Hindlimb muscle (tissue), 1 donor: ENCODE measurements at regions not wholly inside any gene's neighbourhood (a gene's known extent, or its start where the extent isn't known, plus 50 kb on each side); places are given as distances from the start of the nearest gene placed in this dataset.

Source experiments
- DNase-seq: peaks from one replicate; pipeline ENCODE4 v3.0.0-alpha.2; 2013

GRCh38 chr6:104305206-104305605 lies 554.5 kb downstream of the HACE1 start:
- no peak for DNase-seq

- DNase-seq: no peak
These were observed 557.8 kb downstream of the HACE1 start for GRCh38 chr6:104301951-104302350.

DNA sequence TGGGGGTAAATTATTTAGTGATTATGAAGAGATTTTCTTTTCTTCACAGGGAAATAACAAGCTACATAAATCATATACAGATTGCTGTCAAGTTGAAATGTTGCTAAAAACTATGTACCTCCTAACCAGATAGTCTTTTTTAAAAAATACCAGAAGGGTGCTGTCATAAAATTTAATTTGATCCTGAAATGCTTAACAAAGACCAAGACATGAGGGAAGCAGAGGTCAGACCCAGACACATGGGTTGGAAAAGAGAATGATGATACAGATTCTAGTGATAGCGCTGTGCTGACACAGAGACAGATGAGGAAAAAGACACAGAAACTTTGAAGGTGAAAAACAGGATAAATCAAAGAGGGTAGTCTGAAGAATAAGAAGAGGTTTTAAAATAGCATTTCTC lies 573.1 kb downstream of the HACE1 start:
- DNase-seq: no peak

GRCh38 chr6:104284872-104285271 lies 574.8 kb downstream of the HACE1 start:
- no peak for DNase-seq

GRCh38 chr6:104282581-104282980 lies 577.1 kb downstream of the HACE1 start:
- DNase-seq: no peak

GRCh38 chr6:104281370-104281769 lies 578.3 kb downstream of the HACE1 start:
- DNase-seq: no peak

DNA sequence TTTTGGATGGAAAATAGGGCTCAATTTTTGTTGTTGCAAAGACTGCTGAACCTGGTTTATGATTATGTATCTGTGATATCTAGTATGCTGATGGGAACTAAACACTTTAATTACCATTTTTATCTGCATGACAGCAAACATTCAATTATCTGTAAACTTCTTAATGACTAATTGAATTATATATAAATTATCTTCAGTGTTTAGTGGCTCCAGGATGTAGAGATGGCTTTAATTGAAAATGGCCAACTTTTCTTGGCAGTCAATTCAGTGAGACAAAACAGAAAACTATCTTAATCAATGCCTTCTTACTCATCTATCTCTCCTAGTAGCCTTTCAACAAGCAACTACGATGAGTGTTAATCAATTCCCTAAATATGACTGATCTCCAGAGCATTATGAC lies 591.3 kb downstream of the HACE1 start:
- DNase-seq: no peak

DNA sequence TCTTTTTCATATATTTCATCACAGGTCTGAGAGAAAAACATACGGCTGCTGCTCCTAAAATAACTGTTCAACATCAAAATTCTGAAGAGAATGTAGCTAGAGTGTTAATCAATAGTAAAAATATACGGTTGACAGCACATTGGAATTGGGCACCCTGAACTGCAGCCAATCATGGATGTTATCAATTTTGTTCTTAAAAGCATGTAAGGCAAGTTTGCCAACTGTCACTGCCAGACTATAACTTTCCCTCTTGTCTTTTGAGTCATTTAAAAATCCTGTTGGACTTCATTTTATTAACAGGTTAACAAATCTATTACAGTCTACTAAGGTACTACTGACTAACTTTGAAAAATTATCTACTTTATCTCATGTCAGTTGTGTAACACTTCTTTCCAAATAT lies 592.8 kb downstream of the HACE1 start:
- DNase-seq: no peak

- DNase-seq: no peak
These were observed 603.1 kb downstream of the HACE1 start for GRCh38 chr6:104256646-104257045.

DNA sequence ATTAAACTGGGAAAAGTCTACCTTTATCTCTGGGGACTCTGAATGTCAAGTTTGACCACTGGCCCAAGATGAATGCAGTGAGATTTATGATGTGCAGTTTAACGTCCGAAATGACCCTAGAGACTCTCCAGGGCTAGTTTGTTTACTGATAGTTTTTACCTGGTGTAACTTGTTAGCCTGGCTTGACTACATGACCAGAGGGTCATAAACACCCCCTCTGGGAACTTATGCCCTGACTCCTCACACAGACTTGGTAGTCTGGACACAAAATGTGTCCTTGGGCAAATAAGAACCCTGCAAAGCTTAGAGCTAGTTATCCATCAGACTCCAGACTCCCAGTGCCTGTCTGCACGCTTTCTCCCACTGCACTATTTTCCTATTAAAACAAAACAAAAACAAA lies 606.5 kb downstream of the HACE1 start:
- no peak for DNase-seq

GRCh38 chr6:104252276-104252675 lies 607.4 kb downstream of the HACE1 start:
- no peak for DNase-seq

GRCh38 chr6:104251651-104252050 lies 608.1 kb downstream of the HACE1 start:
- DNase-seq: no peak

DNA sequence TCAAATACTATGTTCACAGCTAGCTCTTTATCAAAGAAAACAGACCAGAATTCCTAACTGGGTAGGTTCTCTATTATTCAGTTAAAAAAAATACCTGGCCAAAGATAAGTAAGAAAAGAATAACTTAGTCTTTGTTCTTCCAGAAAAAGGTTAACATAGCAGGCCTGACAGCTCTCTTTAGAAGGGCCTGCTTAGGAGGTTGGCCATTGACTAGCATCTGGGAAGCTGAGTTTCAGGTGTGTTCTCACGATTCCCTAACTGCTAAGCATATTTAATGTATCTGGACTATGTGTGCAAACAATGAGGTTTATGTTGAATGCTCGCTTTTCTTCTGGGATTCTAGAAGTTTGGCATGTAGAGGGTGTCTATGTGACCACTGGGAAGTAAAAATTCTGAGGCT lies 618.9 kb downstream of the HACE1 start:
- DNase-seq: no peak

DNA sequence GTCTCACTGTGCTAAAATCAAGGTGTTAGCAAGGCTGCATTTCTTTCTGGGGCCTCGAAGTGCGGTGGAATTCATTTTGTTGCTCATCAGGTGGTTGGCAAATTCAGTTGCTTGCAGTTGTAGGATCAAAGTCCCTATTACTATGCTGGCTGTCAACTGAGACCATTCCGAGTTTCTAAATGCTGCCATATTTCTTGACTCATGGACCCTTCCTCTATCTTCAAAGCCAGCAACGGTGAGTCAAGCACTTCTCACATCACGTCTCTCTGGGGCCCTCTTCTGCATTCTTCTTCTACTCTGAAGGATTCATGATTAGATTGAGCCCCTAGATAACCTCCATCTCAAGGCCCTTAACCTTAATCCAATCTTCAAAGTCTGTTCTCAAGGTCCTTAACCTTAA lies 619.7 kb downstream of the HACE1 start:
- DNase-seq: no peak

DNA sequence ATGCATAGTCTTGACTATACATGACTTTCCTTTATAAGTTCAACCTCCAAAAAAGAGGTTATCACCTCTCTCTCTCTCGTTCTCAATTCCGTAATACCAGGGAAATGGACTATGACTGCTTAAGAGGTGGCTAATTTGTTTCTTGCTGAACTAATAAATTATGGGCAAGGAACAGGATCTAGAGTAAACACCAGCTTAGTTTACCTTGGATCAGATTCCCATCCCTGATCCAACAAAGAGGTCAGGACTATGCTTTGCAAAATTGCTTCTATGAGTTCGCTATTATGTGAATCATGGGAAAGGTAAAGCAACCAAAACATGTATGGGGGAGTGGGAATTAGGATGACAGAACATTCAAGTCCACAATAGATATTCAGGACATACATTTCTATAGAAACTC lies 630.7 kb downstream of the HACE1 start:
- no peak for DNase-seq

DNA sequence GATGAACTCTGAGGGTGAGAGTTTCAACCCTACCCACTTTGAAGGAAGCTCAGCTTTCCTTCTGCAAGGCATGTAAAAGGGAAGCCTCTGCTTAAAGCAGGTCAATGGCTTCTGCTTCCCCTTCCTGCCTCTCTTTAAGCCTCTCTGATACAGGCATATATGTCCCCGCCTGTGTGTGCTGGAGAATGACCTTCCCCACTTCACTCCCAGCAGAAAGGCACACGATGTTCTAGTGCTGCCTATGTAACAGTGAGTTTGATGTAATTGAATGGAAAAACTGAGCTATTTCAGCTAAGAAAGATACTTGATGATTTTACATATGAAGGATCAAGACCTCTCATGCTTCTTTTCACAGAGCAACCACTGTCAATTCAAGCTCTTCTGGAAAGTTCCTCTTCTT lies 632.2 kb downstream of the HACE1 start:
- no peak for DNase-seq

DNA sequence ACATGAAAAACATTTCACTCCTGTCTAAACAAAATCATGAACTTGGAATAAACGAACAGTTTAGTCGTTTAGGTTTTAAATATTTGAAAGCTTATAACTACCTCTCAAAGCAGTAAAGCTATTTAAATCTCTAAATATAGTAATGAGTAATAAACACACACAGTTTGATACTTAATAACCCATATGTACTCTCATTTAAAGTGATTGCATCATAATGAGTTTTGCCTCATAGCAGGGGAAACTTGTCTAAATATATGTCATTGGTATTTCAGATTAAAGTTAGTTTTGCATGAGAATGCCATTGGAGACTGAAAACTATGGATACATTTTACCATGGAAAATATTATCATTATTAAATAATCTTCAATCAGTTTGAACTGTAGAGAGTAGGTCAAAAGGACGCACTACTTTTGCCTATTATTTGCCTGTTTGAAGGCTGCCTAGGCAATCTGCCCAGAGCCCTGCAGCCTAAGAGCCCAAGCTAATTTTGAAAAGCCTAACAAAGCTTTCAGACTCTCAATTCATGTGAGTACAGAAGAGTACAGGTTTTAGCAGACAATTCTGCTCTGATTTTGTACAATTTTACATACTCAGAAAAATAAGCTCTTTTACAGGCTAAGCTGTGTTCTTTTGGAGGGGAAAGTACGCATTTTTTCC lies 632.8 kb downstream of the HACE1 start:
- no peak for DNase-seq

DNA sequence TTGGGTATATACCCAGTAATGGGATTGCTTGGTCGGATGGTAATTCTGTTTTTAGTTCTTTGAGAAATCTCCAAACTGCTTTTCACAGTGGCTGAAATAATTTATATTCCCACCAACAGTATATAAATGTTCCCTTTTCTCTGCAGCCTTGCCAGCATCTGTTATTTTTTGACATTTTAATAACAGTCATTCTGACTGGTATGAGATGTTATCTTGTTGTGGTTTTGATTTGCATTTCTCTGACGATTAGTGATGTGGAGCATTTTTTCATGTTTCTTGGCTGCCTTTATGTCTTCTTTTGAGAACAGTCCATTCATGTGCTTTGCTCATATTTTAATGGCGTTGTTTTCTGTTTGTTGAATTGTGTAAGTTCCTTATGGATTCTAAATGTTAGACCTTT lies 641.6 kb downstream of the HACE1 start:
- no peak for DNase-seq

DNA sequence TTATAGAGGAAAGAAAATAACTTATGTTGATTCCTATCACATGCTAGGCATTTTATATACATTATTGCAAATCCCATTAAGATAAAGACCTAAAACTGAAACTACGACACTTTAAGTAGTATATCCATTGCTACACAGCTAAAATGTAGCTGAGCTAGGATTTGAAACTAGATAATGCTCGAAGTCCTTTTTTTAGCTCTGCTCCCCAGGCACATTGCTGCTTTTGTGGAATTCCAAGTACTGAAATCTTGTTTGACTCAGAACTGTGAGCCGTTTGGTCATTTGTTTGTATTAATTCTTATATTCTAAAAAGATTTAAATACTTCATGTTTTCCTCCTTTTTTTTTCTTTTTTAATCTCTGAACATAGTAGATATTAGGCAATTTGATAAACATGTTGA lies 644.8 kb downstream of the HACE1 start:
- DNase-seq: peak; percentile 17

DNA sequence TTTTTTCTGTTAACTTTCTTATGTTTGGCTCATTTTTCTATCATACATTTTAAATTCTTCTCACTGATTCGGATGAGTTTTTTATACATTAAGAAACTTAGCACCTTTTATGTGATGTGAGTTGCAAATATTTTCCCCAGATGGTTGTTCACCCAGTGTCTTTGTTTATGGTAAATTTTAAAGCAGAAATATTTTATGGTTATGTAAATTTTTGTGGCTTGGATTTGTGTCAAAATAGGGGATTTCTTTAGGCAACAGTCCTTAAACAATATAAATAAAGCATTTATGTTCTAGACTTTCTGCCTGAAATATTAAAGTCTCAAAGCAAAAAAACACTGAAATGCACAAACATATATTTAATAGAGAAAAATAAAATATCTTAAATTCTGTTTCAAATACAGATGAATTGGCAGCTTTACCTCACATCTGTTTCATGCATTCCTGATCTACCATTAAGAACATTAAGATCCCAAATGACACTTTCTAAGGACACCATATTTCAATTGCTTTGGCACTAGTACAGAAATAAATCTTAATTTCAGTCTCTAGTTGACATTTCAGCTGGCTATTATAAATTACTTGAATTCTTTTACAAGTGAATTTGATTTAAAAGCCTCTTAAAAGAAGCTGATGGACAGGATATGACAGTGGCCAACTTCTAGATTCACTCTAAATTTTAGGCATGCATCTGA lies 646.6 kb downstream of the HACE1 start:
- no peak for DNase-seq

DNA sequence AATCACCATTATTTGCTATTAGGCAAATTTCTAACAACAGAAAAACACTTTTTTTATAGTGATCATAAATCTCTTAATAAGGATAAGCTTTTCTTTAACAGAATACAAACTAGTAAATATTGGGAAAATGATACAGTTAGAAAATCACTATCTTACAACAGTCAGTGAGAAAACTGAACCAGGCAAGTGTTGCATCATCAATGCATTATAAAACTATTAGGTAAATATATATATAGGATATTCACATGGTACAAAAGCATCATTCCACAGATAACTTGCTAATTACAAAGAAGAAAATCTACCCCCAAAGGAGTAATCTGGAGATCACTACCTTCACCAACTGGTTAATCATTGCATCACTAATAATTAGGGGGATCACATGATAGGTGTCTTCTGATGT lies 652.1 kb downstream of the HACE1 start:
- no peak for DNase-seq

- DNase-seq: no peak
These were observed 658.2 kb downstream of the HACE1 start for GRCh38 chr6:104201557-104201956.

- no peak for DNase-seq
These were observed 672.1 kb downstream of the HACE1 start for GRCh38 chr6:104187616-104188015.

GRCh38 chr6:104186831-104187230 lies 672.9 kb downstream of the HACE1 start:
- no peak for DNase-seq
